ENCODE measurements at regions not wholly inside any gene's neighbourhood (a gene's known extent, or its start where the extent isn't known, plus 50 kb on each side); places are given as distances from the start of the nearest gene placed in this dataset.

- no TSS peak for BruUV-seq (replicated peaks)
- CTCF ChIA-PET, result no interaction called here
Observed at GRCh38 chr11:79747406-79747805, 306.6 kb upstream of the TENM4 start.

More at GRCh38 chr11:79747406-79747805, 306.6 kb upstream of the TENM4 start:
- in situ Hi-C loops (cut with MboI; ENCODE audit: low sequenced_read_pairs) (no loop called here), intact Hi-C loops (cut with micrococcal nuclease) (no loop called here), dilution Hi-C loops (cut with HindIII; ENCODE audit: low sequenced_read_pairs, unreplicated experiment) (no loop called here)
- H3K79me1 ChIP-seq (ENCODE audit: low read depth in 1 of 2, low read length in 2 of 2), result no peaks in the 10 kb centered on the region
- H3K18ac ChIP-seq (ENCODE audit: low read depth, low read length), result no peak overlapping the region
- no peak overlapping the region for H3K9ac ChIP-seq (ENCODE audit: low read depth, low read length)
- no peak for ATAC-seq (ENCODE audit: low read depth)
- H3K4me1 ChIP-seq (ENCODE audit: control insufficient read depth, insufficient read depth, low read length), result no peaks in the 10 kb centered on the region
- no peak overlapping the region for H2AK9ac ChIP-seq (replicated peaks; ENCODE audit: low read depth, low read length, poor library complexity)
- no peaks in the 10 kb centered on the region for H3K36me3 ChIP-seq (ENCODE audit: control insufficient read depth, insufficient read depth, low read length)
- no CpG with 5 or more reads among the region's 1 CpG for WGBS, 2 experiments (ENCODE audit: extremely low coverage in 2 of 2, insufficient read length in 1 of 2)
- no peak for DNase-seq
- H4K8ac ChIP-seq (ENCODE audit: low read depth in 2 of 2, low read length in 2 of 2), result no peak overlapping the region
- no peak overlapping the region for H2AFZ ChIP-seq (replicated peaks; ENCODE audit: low read length, poor library complexity)
- no peak overlapping the region for H3K56ac ChIP-seq (ENCODE audit: extremely low read depth, insufficient read depth, low read length)
- no peaks in the 10 kb centered on the region for H3K9me1 ChIP-seq (ENCODE audit: insufficient read depth, low read length)
- H3K23ac ChIP-seq (ENCODE audit: low read depth, low read length), result no peak overlapping the region
- H4K20me1 ChIP-seq (ENCODE audit: insufficient read depth, low read length), result no peaks in the 10 kb centered on the region
- H4K5ac ChIP-seq (ENCODE audit: low read depth, low read length), result no peak overlapping the region
- no peak overlapping the region for H3K4ac ChIP-seq (ENCODE audit: low read depth, low read length)
- no peak overlapping the region for H2BK120ac ChIP-seq (ENCODE audit: low read depth, low read length)
- H4K91ac ChIP-seq (ENCODE audit: insufficient read depth, low read depth, low read length), result no peak overlapping the region
- no peaks in the 10 kb centered on the region for H3K27me3 ChIP-seq (ENCODE audit: control insufficient read depth, insufficient read depth, low read length)
- TF ChIP-seq MAZ (IDR thresholded peaks at IDR 0.05; ENCODE audit: borderline replicate concordance, low read depth, low read length), result no peak
- no peak for TF ChIP-seq RFX5 (IDR thresholded peaks at IDR 0.05; ENCODE audit: low read depth, low read length)
- no peak for TF ChIP-seq MAFK (IDR thresholded peaks at IDR 0.05; ENCODE audit: low read depth, low read length)
- H3K4me2 ChIP-seq (ENCODE audit: low read depth, low read length), result no peak overlapping the region
- no peaks in the 10 kb centered on the region for H3K9me3 ChIP-seq (ENCODE audit: control insufficient read depth, insufficient read depth, low read length)
- no peak overlapping the region for H3K4me3 ChIP-seq (ENCODE audit: insufficient read depth, low read depth, low read length)
- H2AK5ac ChIP-seq (ENCODE audit: low read depth, low read length), result no peak overlapping the region
- H2BK20ac ChIP-seq (ENCODE audit: low read depth, low read length), result no peak overlapping the region
- no peak overlapping the region for H2BK15ac ChIP-seq (ENCODE audit: low read depth, low read length)
- no peak overlapping the region for H3K14ac ChIP-seq (replicated peaks; ENCODE audit: low read depth, low read length)
- no peak overlapping the region for H3K27ac ChIP-seq (ENCODE audit: insufficient read depth, low read length)
- POLR2A ChIA-PET (ENCODE audit: unreplicated experiment), result no interaction called here
- no peak overlapping the region for H2BK5ac ChIP-seq (ENCODE audit: low read depth, low read length, poor library complexity, severe bottlenecking)
